Pancreas (tissue), 10 donors: ENCODE measurements at regions not wholly inside any gene's neighbourhood (a gene's known extent, or its start where the extent isn't known, plus 50 kb on each side); places are given as distances from the start of the nearest gene placed in this dataset.
A peak's percentile ranks its signal among the peaks of the same experiment; 100 is the strongest.

ENCODE experiments used
- ATAC-seq, 4 donors: fragments of 200-7000 bp; cut with Tn5 transposase; one replicate each; pipeline versions ENCODE4 v1.8.0 to v1.9.1; 2020; ENCODE audit warnings: mild to moderate bottlenecking in 4 of 4, moderate library complexity in 4 of 4
- DNase-seq, 6 donors: peaks; one replicate each; pipeline ENCODE4 v3.0.0-alpha.2; 2020
- FAIRE-seq: peaks from 2 replicates; lab custom pipeline; 2012; peaks lifted over from hg19 to GRCh38; lab: Jason Lieb, UNC
- H3K27ac ChIP-seq, 4 donors: fragments of 200-600 bp; sonication (generic); 1 replicate in 3 of 4; 2 replicates in 1 of 4; pipeline versions ENCODE4 v1.5.0 to v1.8.0; 2020
- H3K27me3 ChIP-seq, 4 donors: fragments of 200-600 bp; one replicate each; pipeline ENCODE4 v1.8.0; 2021
- H3K36me3 ChIP-seq, 3 donors: fragments of 200-600 bp; sonication (generic) in 1 of 3; one replicate each; pipeline versions ENCODE4 v1.5.0 to v1.8.0; 2020 to 2021
- H3K4me1 ChIP-seq, 3 donors: fragments of 200-600 bp; one replicate each; pipeline ENCODE4 v1.8.0; 2021
- H3K4me3 ChIP-seq, 4 donors: fragments of 200-600 bp; sonication (generic) in 2 of 4; one replicate each; pipeline versions ENCODE4 v1.5.0 to v1.8.0; 2020 to 2021
- H3K9me3 ChIP-seq, 4 donors: fragments of 200-600 bp; one replicate each; pipeline ENCODE4 v1.8.0; 2021
- WGBS, 2 donors: extraction: QIAGEN DNeasy Blood & Tissue Kit; methylation state at CpG; one replicate each; pipeline ENCODE4 v1.1.7; 2013; 5-methylcytosine and 5-hydroxymethylcytosine counted together
- intact Hi-C, 3 donors: fragments of 100-400 bp; cut with DNase I; formaldehyde crosslinking; loops; one replicate each; pipeline versions ENCODE4 v1.11.1 to v1.14.2; 2022
- TF ChIP-seq, protein P1 (sequence below), 4 donors: fragments of 200-600 bp; sonication (generic) in 3 of 4; IDR thresholded peaks; one replicate each; pipeline versions ENCODE4 v1.5.0 to v1.8.0; 2021; ENCODE audit warnings: antibody characterized with exemption in 4 of 4
- donor health status: healthy with polysubstance abuse.
- donor health status: DM: no; HTN: no; CAD: no; lungs with moderate emphysema.
- donor health status: DM: no; HTN: no; CAD: no.
- donor health status: control.
- donor health status: control.
- donor health status: Bipolar disorder and iron deficiency.
- donor health status: DM: yes; HTN: yes; CAD: no.
- donor health status: DM: no; HTN: no; CAD: no.
- donor health status: DM: no; HTN: no; CAD: no.
- donor health status: DM: yes; HTN: yes; CAD: no.

DNA sequence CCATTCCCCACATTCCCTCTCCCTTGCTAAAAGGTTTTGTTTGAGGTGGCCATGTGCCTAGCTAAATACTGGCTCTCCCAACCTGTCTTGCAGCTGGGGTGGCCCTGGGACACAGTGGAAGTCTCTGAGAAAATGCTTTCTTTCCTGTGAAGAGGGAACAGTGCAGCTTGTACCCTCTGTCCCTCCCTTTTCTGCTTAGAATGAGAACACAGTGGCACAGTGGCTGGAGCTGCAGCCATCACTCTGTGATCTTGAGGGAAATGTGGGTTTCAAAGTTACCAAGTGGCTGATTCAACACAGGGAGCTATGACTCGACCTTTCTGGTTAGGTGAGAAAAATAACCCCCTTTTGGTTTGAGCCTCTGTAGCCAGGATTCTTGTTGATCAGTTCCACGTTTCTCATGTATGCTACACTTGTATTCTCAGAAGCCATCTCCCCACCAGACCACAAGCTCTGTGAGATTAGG lies 62.7 kb upstream of the CARD11 start:
- 29 to 37% methylated on average over 2 of the region's 2 CpGs for WGBS, 2 donors
- H3K4me1 ChIP-seq, result peaks cover 0 to 14% (median 5%) of the 10 kb centered on the region in 3 donors
- TF ChIP-seq, protein P1, sequence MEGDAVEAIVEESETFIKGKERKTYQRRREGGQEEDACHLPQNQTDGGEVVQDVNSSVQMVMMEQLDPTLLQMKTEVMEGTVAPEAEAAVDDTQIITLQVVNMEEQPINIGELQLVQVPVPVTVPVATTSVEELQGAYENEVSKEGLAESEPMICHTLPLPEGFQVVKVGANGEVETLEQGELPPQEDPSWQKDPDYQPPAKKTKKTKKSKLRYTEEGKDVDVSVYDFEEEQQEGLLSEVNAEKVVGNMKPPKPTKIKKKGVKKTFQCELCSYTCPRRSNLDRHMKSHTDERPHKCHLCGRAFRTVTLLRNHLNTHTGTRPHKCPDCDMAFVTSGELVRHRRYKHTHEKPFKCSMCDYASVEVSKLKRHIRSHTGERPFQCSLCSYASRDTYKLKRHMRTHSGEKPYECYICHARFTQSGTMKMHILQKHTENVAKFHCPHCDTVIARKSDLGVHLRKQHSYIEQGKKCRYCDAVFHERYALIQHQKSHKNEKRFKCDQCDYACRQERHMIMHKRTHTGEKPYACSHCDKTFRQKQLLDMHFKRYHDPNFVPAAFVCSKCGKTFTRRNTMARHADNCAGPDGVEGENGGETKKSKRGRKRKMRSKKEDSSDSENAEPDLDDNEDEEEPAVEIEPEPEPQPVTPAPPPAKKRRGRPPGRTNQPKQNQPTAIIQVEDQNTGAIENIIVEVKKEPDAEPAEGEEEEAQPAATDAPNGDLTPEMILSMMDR (IDR thresholded peaks at IDR 0.05), result no peak
- ATAC-seq, result peak; percentile 92 to 96 (median 95)
- H3K27ac ChIP-seq, result no peak overlapping the region
- no peak for FAIRE-seq
- H3K9me3 ChIP-seq, result no peaks in the 10 kb centered on the region
- DNase-seq, result peak in 4 of 6 donors; percentile 33 to 75 (median 57)
- no peaks in the 10 kb centered on the region for H3K27me3 ChIP-seq
- H3K36me3 ChIP-seq, result no peaks in the 10 kb centered on the region
- H3K4me3 ChIP-seq, result no peak overlapping the region
- intact Hi-C loops, result no loop called here

DNA sequence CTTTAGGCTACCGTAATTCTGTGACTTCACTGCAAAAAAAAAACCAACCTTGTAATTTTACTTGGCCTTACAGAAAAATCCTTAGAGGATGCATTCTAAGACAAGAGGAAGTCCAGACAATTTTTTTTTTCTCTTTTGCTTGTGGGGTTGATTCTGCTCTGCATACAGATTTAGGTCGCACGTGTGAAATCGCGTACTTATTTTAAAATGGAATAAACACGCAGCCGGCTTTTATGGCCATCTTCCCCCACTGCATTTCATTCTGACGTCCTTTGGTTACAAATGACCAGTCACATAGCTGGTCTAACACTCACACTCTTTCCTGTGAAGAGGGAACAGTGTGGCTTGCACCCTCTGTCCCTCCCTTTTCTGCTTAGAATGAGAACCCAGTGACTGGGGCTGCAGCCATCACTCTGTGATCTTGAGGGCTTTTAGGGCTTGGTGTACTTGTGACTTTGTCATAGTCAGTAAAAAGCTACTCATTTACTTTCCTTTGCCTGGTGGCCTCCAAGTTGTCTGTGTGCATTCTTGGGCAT lies 63.6 kb upstream of the CARD11 start:
- H3K4me1 ChIP-seq, result peaks cover 0 to 14% (median 5%) of the 10 kb centered on the region in 3 donors
- DNase-seq, result no peak
- 74 to 93% methylated on average over 8 of the region's 8 CpGs for WGBS, 2 donors
- TF ChIP-seq, protein P1 (IDR thresholded peaks at IDR 0.05), result no peak
- ATAC-seq, result no peak
- no peaks in the 10 kb centered on the region for H3K36me3 ChIP-seq
- FAIRE-seq, result no peak
- no peak overlapping the region for H3K27ac ChIP-seq
- H3K4me3 ChIP-seq, result no peak overlapping the region
- no peaks in the 10 kb centered on the region for H3K27me3 ChIP-seq
- H3K9me3 ChIP-seq, result no peaks in the 10 kb centered on the region
- intact Hi-C loops, result no loop called here

DNA sequence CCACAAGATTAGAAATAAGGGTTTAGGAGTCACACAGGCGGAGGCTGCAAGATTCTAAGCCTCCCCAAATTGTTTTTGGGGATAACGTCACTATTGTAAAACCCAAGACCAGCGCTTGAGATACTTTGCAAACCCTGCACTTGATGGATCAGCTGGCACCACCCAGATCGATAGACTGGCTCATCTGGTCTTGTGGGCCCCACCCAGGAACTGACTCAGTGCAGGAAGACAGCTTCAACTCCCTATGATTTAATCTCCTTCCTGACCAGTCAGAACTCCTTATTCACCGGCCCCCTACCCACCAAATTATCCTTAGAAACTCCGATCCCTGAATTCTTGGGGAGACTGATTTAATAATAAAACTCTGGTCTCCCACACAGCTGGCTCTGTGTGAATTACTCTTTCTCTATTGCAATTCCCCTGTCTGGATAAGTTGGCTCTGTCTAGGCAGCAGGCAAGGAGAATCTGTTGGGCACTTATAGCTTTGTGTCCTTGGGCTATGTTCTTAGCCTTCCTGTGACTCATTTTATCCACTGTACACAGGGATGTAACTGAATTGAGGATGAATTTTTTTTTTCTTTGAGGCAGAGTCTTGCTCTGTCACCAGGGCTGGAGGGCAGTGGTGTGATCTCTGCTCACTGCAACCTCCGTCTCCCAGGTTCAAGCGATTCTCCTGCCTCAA lies 64.4 kb upstream of the CARD11 start:
- H3K27me3 ChIP-seq, result no peaks in the 10 kb centered on the region
- TF ChIP-seq, protein P1 (IDR thresholded peaks at IDR 0.05), result no peak
- no peak for DNase-seq
- H3K36me3 ChIP-seq, result no peaks in the 10 kb centered on the region
- peaks cover 0 to 14% (median 5%) of the 10 kb centered on the region in 3 donors for H3K4me1 ChIP-seq
- 88 to 89% methylated on average over 8 of the region's 8 CpGs for WGBS, 2 donors
- H3K9me3 ChIP-seq, result no peaks in the 10 kb centered on the region
- ATAC-seq, result no peak
- H3K27ac ChIP-seq, result no peak overlapping the region
- FAIRE-seq, result no peak
- intact Hi-C loops, result no loop called here
- H3K4me3 ChIP-seq, result no peak overlapping the region

DNA sequence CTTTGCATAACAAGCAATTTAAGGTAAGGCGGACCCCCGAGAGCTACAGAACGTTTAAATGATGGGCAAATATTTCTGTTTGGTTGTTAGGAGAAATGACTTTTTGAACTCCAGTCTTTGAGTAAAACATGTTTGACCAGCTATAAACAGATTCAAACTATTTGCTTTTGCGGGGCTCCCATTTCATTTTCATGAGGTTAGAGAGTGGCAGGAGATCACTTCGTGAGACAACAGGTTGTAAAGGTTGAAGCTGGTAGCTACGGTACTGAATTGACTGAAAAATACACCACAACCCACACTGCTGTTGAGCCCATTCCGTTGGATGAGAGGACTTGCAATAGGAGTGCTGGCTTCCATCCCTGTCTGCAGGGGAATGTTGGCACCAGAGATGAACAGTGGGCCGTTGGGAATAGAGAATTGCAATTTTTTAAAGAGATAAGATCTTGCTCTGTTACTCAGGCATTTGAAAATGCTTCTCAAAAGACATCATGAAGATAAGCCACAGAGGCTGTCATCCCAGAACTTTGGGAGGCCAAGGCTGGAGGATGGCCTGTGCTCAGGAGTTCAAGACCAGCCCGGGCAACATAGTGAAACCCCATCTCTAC lies 65.7 kb upstream of the CARD11 start:
- ATAC-seq (no peak), DNase-seq (no peak), FAIRE-seq (no peak)
- WGBS, 2 donors, result 56 to 66% methylated on average over 9 of the region's 9 CpGs
- Histone ChIP-seq H3K36me3 (no peaks in the 10 kb centered on the region), H3K9me3 (no peaks in the 10 kb centered on the region), H3K27ac (no peak overlapping the region), H3K4me1 (peaks cover 0 to 14% (median 5%) of the 10 kb centered on the region in 3 donors), H3K4me3 (no peak overlapping the region), H3K27me3 (no peaks in the 10 kb centered on the region)
- intact Hi-C loops, result no loop called here
- TF ChIP-seq, protein P1 (IDR thresholded peaks at IDR 0.05), result no peak
